OCI-LY1 (cell line): ENCODE measurements at regions not wholly inside any gene's neighbourhood (a gene's known extent, or its start where the extent isn't known, plus 50 kb on each side); places are given as distances from the start of the nearest gene placed in this dataset.

Source experiments
- CTCF ChIP-seq: fragments of 200-600 bp; sonication (generic), shearing (Covaris generic); IDR thresholded peaks from 2 replicates; pipeline ENCODE4 v1.5.1; 2017; ENCODE audit warnings: mild to moderate bottlenecking, antibody characterized with exemption, low read length, moderate library complexity, mixed read lengths
- EZH2 ChIP-seq: fragments of 200-600 bp; sonication (generic), shearing (Covaris generic); IDR thresholded peaks from 2 replicates; pipeline ENCODE4 v1.8.0; 2017; ENCODE audit warnings: borderline replicate concordance, mixed run types, mild to moderate bottlenecking, antibody characterized with exemption, low read length, moderate library complexity, mixed read lengths

DNA sequence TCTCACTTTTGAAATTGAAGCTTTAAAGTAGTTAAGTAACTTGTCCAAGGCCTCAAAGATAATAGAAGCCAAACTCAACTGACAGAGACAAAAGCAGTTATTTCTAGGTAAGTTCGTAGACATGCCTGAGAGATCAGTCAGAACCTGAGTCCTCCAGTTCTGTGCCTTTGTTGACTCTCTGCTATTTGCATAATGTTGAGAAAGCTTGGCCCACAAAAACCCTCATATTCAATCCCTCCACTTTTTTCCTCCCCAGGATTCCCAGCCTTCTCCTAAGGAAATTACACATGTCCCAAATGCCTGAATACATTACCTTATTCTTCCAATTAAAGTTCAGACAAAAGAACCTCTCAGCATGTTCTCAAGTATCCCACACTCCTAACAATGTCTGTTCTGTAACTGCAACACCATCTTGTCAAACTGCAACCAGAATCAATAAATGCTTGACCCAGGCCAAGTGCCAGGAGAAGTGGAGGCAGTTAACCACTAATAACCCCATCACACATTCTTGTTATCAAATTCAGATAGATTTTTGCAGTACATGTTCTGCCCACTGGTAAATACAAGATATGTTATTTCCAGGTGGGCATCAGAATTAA, 217.8 kb downstream of the LRRC3B start:
- TF ChIP-seq CTCF (no peak), EZH2 (no peak)
